Stomach (tissue), 4 donors: ENCODE measurements at regions not wholly inside any gene's neighbourhood (a gene's known extent, or its start where the extent isn't known, plus 50 kb on each side); places are given as distances from the start of the nearest gene placed in this dataset.

Source experiments
- CTCF ChIP-seq, 7 experiments: fragments of 450-650 bp in 4 of 7; fragments of 200-600 bp in 3 of 7; sonication (generic) in 3 of 7; IDR thresholded peaks; one replicate each; pipeline ENCODE4 v1.5.1; 2016 to 2019; ENCODE audit warnings: antibody characterized with exemption in 7 of 7, control low read depth in 2 of 7, mild to moderate bottlenecking in 1 of 7
- EP300 ChIP-seq: sonication (generic); formaldehyde crosslinking; IDR thresholded peaks from one replicate; pipeline ENCODE4 v1.6.1; 2017; ENCODE audit warnings: antibody characterized with exemption
- POLR2A ChIP-seq, 4 donors: fragments of 450-650 bp; IDR thresholded peaks; one replicate each; pipeline ENCODE4 v1.6.1; 2016; ENCODE audit warnings: antibody characterized with exemption in 4 of 4, control low read depth in 2 of 4, mild to moderate bottlenecking in 1 of 4, moderate library complexity in 1 of 4

GRCh38 chr3:25056-25455 lies 171.5 kb upstream of the CHL1 start:
- TF ChIP-seq EP300 (no peak), POLR2A (IDR thresholded peaks at IDR 0.05) (no peak), CTCF (IDR thresholded peaks at IDR 0.05) (no peak)
